ENCODE measurements at regions not wholly inside any gene's neighbourhood (a gene's known extent, or its start where the extent isn't known, plus 50 kb on each side); places are given as distances from the start of the nearest gene placed in this dataset.

DNA sequence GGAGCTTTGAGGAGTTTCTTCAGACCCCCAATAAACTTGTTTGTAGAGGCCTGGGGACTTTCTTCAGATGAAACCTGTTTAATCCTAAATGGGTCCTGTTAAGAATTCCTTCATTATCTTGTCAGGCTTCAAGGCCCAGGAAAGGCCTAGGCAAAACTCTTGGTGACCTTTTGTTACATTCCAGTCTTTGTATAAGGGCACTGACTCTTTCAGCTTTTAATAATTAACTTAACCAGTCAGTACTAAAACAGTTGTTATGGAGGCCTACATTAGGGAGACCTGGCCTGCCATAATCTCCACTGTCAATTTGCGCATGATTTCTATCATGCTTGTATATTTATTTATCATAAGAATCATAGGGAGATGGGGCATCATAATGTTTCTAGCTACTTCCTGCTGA, 110.2 kb downstream of the FCRL5 start:
- ATAC-seq (no peak), DNase-seq (no peak)
- intact Hi-C loops (cut with micrococcal nuclease): no loop called here
- Mint-ChIP-seq H3K27ac (no peak overlapping the region), H3K9me3 (no peaks in the 10 kb centered on the region), H3K4me1 (ENCODE audit: low read depth) (no peaks in the 10 kb centered on the region), H3K36me3 (ENCODE audit: low read depth) (no peaks in the 10 kb centered on the region), H3K4me3 (no peak overlapping the region), H3K27me3 (no peaks in the 10 kb centered on the region)
- POLR2A ChIA-PET: no interaction called here
- TF ChIP-seq, protein P1, sequence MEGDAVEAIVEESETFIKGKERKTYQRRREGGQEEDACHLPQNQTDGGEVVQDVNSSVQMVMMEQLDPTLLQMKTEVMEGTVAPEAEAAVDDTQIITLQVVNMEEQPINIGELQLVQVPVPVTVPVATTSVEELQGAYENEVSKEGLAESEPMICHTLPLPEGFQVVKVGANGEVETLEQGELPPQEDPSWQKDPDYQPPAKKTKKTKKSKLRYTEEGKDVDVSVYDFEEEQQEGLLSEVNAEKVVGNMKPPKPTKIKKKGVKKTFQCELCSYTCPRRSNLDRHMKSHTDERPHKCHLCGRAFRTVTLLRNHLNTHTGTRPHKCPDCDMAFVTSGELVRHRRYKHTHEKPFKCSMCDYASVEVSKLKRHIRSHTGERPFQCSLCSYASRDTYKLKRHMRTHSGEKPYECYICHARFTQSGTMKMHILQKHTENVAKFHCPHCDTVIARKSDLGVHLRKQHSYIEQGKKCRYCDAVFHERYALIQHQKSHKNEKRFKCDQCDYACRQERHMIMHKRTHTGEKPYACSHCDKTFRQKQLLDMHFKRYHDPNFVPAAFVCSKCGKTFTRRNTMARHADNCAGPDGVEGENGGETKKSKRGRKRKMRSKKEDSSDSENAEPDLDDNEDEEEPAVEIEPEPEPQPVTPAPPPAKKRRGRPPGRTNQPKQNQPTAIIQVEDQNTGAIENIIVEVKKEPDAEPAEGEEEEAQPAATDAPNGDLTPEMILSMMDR (IDR thresholded peaks at IDR 0.05): no peak
- CTCF ChIA-PET: no interaction called here

DNA sequence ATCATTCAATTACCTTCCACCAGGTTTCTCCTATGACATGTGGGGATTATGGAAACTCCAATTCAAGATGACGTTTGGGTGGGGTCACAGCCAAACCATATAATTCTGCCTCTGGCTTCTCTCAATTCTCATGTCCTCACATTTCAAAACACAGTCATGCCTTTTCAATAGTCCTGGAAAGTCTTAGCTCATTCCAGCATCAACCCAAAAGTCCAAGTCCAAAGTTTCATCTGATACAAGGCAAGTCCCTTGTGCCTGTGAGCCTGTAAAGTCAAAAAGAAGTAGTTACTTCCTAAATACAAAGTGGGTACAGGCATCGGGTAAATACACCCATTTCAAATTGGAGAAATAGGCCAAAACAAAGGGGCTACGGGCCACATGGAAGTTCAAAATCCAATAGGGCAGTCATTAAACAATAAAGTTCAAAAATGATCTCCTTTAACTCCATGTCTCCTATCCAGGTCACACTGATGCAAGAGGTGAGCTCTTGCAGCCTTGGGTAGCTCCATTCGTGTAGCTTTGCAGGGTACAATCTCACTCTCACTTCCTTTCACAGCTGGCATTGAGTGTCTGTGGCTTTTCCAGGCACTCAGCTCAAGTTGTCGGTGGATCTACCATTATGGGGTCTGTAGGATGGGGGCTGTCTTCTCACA, 112.9 kb downstream of the FCRL5 start:
- no peak overlapping the region for H3K27ac Mint-ChIP-seq
- H3K4me1 Mint-ChIP-seq (ENCODE audit: low read depth): no peaks in the 10 kb centered on the region
- no peaks in the 10 kb centered on the region for H3K36me3 Mint-ChIP-seq (ENCODE audit: low read depth)
- intact Hi-C loops (cut with micrococcal nuclease): no loop called here
- H3K4me3 Mint-ChIP-seq: no peak overlapping the region
- ATAC-seq (no peak), DNase-seq (no peak)
- CTCF ChIA-PET: no interaction called here
- no peaks in the 10 kb centered on the region for H3K9me3 Mint-ChIP-seq
- TF ChIP-seq, protein P1 (IDR thresholded peaks at IDR 0.05): no peak
- POLR2A ChIA-PET: interaction anchor here (1.2 kb wide), 1 partner anchor 9 kb away, joined by 4 read pairs; no protein-coding TSS in a partner anchor
- peaks cover 5% of the 10 kb centered on the region for H3K27me3 Mint-ChIP-seq

DNA sequence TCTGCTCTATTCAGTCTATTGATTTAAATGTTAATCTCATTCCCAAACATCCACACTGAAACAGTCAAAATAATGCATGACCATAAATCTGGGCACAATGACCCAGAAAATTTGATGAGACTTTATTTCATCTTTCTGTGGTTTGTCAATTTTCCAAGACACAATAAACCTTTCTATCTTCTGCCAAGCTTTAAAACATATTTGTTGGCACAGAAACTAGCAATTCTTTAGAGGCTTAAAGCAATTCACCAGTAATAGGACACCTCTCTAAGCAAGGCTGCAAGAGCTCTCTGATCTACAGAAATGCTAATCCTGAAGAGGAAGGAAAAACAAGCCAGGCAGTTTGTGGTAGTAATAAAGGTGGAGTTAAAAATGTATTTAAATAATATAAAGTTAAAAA, 113.7 kb downstream of the FCRL5 start:
- Mint-ChIP-seq H3K27ac (no peak overlapping the region), H3K4me1 (ENCODE audit: low read depth) (no peaks in the 10 kb centered on the region), H3K9me3 (no peaks in the 10 kb centered on the region), H3K4me3 (no peak overlapping the region), H3K36me3 (ENCODE audit: low read depth) (no peaks in the 10 kb centered on the region), H3K27me3 (peaks cover 8% of the 10 kb centered on the region)
- CTCF ChIA-PET: no interaction called here
- POLR2A ChIA-PET: interaction anchor here (1.2 kb wide), 1 partner anchor 8 kb away, joined by 4 read pairs; no protein-coding TSS in a partner anchor
- intact Hi-C loops (cut with micrococcal nuclease): no loop called here
- TF ChIP-seq, protein P1 (IDR thresholded peaks at IDR 0.05): no peak
- ATAC-seq: no peak
- DNase-seq: no peak

DNA sequence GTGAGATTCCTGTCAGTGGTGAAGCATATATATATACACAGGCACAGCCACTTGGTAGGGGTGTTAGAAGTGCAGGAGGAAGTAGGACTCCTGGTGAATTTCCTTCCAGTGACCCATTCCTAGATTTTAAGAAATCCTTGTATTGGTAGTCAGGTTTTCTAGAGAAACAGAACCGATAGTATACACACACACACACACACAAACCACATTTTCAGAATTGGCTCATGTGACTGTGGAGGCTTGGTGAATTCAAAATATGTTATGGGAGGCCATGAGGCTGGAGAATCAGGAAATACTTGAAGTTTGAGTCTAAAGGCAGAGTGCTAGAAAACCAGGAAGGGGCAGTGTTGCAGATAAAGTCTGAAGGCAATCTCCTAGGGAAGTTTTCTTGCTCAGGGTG, 114.2 kb downstream of the FCRL5 start:
- TF ChIP-seq, protein P1 (IDR thresholded peaks at IDR 0.05): no peak
- DNase-seq: no peak
- H3K36me3 Mint-ChIP-seq (ENCODE audit: low read depth): no peaks in the 10 kb centered on the region
- H3K4me1 Mint-ChIP-seq (ENCODE audit: low read depth): no peaks in the 10 kb centered on the region
- ATAC-seq: no peak
- H3K27ac Mint-ChIP-seq: no peak overlapping the region
- peaks cover 8% of the 10 kb centered on the region for H3K27me3 Mint-ChIP-seq
- no peaks in the 10 kb centered on the region for H3K9me3 Mint-ChIP-seq
- intact Hi-C loops (cut with micrococcal nuclease): no loop called here
- no peak overlapping the region for H3K4me3 Mint-ChIP-seq
- ChIA-PET CTCF (no interaction called here), POLR2A (no interaction called here)

DNA sequence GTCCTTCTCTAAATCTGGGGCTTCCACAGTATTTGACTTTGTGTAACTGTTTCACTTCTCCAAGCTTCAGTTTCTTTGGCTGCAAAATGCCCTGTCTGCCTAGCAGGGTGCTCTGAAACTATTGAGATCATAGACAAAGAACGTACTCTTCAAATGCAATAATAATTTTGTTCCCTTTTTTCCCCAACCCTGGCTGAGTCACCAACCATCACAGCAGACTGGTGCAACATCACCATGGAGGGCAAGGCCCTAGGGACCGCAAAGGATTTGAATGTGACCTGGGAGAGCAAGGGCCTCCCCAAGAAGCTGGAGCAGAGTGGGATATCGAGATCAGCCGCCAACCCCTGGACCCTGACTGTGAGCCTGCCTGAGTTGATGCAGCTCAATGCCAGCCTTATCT, 115.0 kb downstream of the FCRL5 start:
- TF ChIP-seq, protein P1 (IDR thresholded peaks at IDR 0.05): no peak
- peaks cover 8% of the 10 kb centered on the region for H3K27me3 Mint-ChIP-seq
- H3K4me3 Mint-ChIP-seq: no peak overlapping the region
- intact Hi-C loops (cut with micrococcal nuclease): no loop called here
- H3K27ac Mint-ChIP-seq: no peak overlapping the region
- CTCF ChIA-PET: interaction anchor here (0.8 kb wide), 1 partner anchor 67 kb away, joined by 3 read pairs; no protein-coding TSS in a partner anchor
- no peak for ATAC-seq
- H3K4me1 Mint-ChIP-seq (ENCODE audit: low read depth): no peaks in the 10 kb centered on the region
- POLR2A ChIA-PET: interaction anchor here (1.9 kb wide), 1 partner anchor 32 kb away, joined by 4 read pairs; no protein-coding TSS in a partner anchor
- no peaks in the 10 kb centered on the region for H3K9me3 Mint-ChIP-seq
- no peaks in the 10 kb centered on the region for H3K36me3 Mint-ChIP-seq (ENCODE audit: low read depth)
- no peak for DNase-seq
